NB4 (cell line): ENCODE measurements at regions not wholly inside any gene's neighbourhood (a gene's known extent, or its start where the extent isn't known, plus 50 kb on each side); places are given as distances from the start of the nearest gene placed in this dataset.

ENCODE experiments used
- DNase-seq: peaks from one replicate; pipeline ENCODE4 v3.0.0; 2010; ENCODE audit warnings: low read depth
- H3K4me3 ChIP-seq: one replicate; pipeline ENCODE4 v1.5.1; 2011; ENCODE audit warnings: mild to moderate bottlenecking, low read depth, low read length, moderate library complexity
- CTCF ChIP-seq: IDR thresholded peaks from one replicate; pipeline ENCODE4 v1.5.1; 2012; ENCODE audit warnings: low read depth, low read length
- MYC ChIP-seq: IDR thresholded peaks from 2 replicates; pipeline ENCODE4 v1.6.1; 2011; ENCODE audit warnings: low read depth, low read length
- POLR2A ChIP-seq: IDR thresholded peaks from 2 replicates; pipeline ENCODE4 v1.6.1; 2011; ENCODE audit warnings: mild to moderate bottlenecking; ENCODE audit not compliant: insufficient read length; ENCODE audit errors: extremely low read depth
- TF ChIP-seq, protein P1 (sequence below): IDR thresholded peaks from 2 replicates; pipeline ENCODE4 v1.6.1; 2011; ENCODE audit warnings: low read depth, low read length

DNA sequence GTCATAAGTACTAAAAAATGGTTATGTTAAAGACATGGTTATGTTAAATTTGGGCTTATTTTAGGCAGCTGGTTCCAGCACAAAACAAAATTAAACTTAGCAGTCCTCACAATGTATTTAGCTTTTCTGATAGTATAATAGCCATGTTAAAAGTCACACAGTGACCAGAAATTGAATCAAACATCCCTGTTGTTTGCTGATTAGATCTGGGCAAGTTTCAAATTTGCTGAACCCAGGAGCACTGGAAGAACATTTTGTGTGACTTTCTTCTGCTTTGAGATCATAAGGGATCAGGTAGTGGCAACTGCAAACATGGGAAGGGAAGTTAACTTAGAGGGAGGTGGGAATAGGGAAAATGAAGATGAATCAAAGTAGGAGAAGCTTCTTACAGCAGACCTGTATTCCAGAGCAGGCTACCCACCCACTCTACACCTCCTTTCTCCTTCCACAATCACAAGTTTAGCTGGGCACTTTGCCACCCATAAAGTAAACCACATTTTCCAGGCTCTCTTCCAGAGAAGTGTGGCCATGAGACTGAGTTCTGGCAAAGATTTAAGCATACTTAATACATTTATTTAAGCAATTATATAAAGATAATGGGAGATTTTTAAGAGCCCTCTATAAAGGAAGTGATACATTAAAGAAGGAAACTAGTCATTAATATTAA lies 616.1 kb upstream of the LRATD1 start:
- no peak for DNase-seq
- TF ChIP-seq MYC (no peak), POLR2A (no peak), CTCF (no peak)
- TF ChIP-seq, protein P1, sequence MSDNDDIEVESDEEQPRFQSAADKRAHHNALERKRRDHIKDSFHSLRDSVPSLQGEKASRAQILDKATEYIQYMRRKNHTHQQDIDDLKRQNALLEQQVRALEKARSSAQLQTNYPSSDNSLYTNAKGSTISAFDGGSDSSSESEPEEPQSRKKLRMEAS = no peak
- no peak overlapping the region for H3K4me3 ChIP-seq

GRCh38 chr2:14018620-14019019 lies 613.9 kb upstream of the LRATD1 start:
- H3K4me3 ChIP-seq = no peak overlapping the region
- TF ChIP-seq MYC (no peak), POLR2A (no peak), CTCF (no peak)
- TF ChIP-seq, protein P1 = no peak
- no peak for DNase-seq

GRCh38 chr2:14023558-14023957 lies 609.0 kb upstream of the LRATD1 start:
- H3K4me3 ChIP-seq = no peak overlapping the region
- DNase-seq = no peak
- TF ChIP-seq CTCF = no peak
- TF ChIP-seq, protein P1 = no peak
- no peak for TF ChIP-seq POLR2A
- TF ChIP-seq MYC = no peak

DNA sequence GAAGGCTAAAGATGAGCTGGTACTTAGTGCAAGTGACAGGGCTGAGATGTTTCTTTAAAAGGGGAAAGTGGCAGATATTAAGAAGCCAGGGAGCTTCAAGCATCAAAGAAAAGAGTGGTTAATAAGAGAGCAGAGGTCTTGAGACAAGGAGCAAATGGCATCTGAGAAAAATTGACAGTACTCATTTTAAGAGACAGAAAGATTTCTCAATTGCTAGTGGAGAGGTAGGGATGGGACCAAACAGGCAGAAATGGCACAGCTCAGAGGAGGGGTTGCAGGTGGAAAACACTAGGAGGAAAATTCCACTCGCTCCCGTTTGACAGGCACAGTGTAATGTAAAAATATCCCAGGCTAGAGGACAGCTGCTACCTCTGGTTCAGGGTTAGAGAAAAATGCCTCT lies 593.4 kb upstream of the LRATD1 start:
- TF ChIP-seq, protein P1 = no peak
- TF ChIP-seq CTCF (no peak), POLR2A (no peak), MYC (no peak)
- no peak overlapping the region for H3K4me3 ChIP-seq
- no peak for DNase-seq

DNA sequence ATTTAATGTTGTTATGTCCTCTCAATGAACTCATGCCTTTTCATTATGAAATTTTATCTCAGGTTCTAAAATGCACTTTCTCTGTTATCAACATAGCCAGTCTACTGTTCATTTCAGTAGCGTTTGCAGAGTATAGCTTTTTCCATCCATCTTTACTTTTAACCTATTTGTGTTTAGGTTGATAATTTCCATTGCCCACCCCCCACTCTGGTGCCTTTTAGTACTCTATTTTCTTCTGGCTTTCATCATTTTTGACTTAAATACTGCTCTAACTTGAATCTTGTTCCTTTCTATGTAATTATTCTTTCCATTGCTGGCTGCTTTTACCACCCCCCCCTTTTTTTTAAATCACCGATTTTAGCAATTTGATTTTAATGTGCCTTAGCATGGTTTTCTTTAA lies 585.0 kb upstream of the LRATD1 start:
- no peak for TF ChIP-seq CTCF
- no peak for TF ChIP-seq POLR2A
- TF ChIP-seq, protein P1 = no peak
- TF ChIP-seq MYC = no peak
- H3K4me3 ChIP-seq = no peak overlapping the region
- no peak for DNase-seq

GRCh38 chr2:14051401-14051800 lies 581.1 kb upstream of the LRATD1 start:
- DNase-seq = no peak
- TF ChIP-seq POLR2A = no peak
- no peak for TF ChIP-seq CTCF
- TF ChIP-seq, protein P1 = no peak
- no peak for TF ChIP-seq MYC
- no peak overlapping the region for H3K4me3 ChIP-seq
